GM18861 (cell line): ENCODE measurements at regions not wholly inside any gene's neighbourhood (a gene's known extent, or its start where the extent isn't known, plus 50 kb on each side); places are given as distances from the start of the nearest gene placed in this dataset.
"Not testable (repeated sequence)": the region's sequence is repeated elsewhere in the genome, so short reads cannot be mapped to it uniquely, and the experiment has no call there.

ENCODE experiments used
- ATAC-seq: cut with Tn5 transposase; IDR thresholded peaks from one replicate; pipeline ENCODE4 v1.9.1; 2021; ENCODE audit not compliant: unreplicated experiment

GRCh38 chr15:95610945-95611344 is 719.6 kb upstream of the NR2F2 start:
- ATAC-seq: no peak

GRCh38 chr15:95615436-95615835 is 715.1 kb upstream of the NR2F2 start:
- ATAC-seq: no peak

- no peak for ATAC-seq
Observed at GRCh38 chr15:95616306-95616705, 714.2 kb upstream of the NR2F2 start.

GRCh38 chr15:95620934-95621579 is 709.4 kb upstream of the NR2F2 start:
- ATAC-seq: no peak

- ATAC-seq: no peak
Observed at GRCh38 chr15:95622843-95623242, 707.7 kb upstream of the NR2F2 start.

GRCh38 chr15:95624100-95624499 is 706.4 kb upstream of the NR2F2 start:
- ATAC-seq: no peak

- ATAC-seq: no peak
Observed at GRCh38 chr15:95624616-95625361, 705.7 kb upstream of the NR2F2 start.

DNA sequence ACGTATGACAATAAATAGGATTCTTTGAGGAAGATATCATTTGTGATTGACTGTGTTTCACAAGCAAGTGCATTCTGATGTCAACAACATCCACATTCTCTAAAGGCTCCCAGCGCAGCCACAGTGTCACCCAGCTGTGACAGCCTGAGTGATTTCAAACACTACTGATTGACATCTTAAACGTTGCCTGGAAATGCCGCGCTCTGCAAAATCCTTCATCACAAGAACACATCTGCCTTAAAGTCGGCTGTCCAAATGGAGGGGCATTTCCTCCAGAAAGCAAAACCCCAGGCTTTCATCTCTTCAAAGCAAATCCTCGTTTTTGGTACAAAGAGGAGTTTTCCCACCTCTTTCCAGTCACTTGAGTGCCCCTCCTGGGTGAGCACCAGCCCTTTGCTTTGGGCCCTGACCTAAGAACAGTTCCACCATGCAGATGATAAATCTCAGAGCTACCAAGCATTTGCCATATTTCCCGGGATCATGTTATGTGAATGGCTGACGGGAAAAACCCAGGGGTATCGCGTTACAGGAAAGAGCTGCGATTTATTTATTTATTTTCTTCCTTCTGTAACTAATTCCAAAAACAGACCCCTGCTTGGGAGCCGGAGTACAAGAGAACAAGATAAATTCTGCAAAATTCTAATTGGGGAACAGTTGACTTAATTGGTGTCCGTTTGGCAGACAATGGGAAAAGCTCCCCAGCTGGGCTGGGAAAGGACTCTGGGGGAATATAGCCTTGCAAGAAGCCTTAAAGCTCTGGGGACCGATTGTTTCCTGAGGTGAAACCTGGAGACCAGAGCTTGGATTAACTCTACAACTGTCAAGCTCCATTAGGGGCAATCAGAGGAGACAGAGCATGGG is 703.8 kb upstream of the NR2F2 start:
- ATAC-seq: no peak

GRCh38 chr15:95629503-95630168 is 700.9 kb upstream of the NR2F2 start:
- ATAC-seq: no peak

- no peak for ATAC-seq
Observed at GRCh38 chr15:95630683-95631082, 699.8 kb upstream of the NR2F2 start.

- no peak for ATAC-seq
Observed at GRCh38 chr15:95635666-95636065, 694.8 kb upstream of the NR2F2 start.

DNA sequence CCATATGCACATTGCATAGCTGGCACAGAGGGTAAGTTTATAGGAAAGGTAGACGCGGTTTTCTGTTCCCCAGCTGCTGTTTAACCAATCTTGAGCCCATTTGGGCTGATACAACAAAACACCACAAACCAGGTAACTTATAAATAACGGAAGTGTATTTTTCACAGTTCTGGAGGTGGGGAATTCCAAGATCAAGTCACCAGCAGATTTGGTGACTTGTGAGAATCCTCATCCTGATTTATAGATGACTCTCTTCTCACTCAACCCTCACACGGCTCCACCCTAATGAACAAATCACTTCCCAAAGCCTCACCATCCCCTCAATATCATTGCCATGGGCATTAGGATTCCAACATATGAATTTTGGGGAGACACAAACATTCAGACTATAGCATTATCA is 694.4 kb upstream of the NR2F2 start:
- no peak for ATAC-seq

- ATAC-seq: not testable (repeated sequence)
Observed at GRCh38 chr15:95637234-95637633, 693.3 kb upstream of the NR2F2 start.

DNA sequence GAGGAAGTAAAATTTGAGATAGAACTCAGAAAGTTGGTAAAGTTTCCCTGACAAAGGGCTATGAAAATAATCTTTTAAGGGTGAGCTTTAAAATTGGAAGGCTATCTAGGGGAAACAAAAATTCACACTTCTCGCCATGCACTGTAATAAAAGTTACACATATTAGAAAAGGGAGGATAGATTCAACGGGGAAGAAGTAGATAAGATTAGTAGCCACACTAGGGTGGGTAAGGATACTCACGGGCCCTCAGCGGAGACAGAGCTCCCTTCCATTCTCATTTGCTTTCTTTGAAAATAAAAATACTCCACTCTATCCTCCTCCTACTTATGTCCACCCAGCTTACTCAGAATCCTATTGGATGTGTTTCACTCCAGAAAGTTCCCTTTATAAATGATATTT is 691.3 kb upstream of the NR2F2 start:
- ATAC-seq: no peak

- ATAC-seq: no peak
Observed at GRCh38 chr15:95644100-95644875, 686.2 kb upstream of the NR2F2 start.

DNA sequence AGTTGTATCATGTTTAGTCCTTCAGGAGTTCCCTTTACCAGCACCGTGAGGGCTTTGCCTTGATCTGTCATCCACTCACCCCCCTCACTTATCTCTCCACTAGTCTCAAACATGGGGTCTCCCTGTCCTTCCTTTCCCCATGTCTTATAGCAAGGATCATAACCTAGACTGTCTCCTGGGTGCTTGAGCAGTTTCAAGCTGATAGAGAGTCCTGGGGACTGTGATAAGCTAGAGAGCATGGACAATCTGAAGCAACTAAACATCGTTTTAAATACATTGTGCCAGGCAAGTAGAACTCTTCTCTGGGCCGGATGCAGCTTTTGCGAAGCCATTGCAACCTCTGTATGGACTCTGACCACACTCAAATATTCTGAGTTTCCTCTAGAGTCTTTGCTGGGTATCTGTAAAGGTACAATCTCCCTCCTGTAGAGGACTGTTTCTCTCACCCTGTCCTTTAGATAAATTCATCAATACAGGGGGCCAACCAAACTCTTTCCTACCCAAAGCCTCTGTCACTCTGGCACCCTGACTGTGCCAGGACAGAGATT is 684.6 kb upstream of the NR2F2 start:
- no peak for ATAC-seq

DNA sequence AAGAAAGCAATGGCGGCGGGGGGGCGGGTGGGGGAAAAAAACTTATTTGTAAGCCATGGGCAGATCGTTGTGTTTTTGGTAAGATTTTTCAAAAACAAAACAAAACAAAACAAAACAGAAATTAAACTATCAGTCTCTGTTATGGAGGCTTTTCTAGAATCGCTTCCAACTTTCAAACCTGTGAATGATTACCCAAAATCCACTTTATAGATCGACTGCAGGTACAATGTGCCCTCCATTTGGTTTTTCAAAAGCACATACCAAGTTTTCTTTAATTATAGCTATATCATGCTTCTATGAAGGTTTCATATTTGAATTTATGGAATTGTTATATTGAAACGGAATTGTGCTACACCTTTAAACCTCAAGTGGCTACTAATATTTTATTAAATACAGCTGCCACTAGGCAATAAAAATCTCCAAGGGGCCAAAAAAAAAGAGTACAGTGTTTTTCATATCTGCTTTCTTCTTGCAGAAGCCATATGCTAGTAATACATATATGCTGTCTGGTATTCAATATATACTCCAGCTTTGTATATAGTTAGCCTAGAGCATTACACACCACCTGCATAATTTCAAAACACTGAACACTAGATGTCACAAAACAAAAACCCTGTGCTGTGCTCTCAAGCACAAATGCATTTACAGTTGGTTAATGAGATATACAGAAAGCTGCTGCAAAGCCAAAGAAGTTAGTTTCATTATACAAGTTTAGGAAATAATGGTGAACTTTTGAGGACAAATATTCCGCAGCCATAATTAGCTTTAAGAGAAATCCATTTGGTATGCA is 683.8 kb upstream of the NR2F2 start:
- no peak for ATAC-seq

DNA sequence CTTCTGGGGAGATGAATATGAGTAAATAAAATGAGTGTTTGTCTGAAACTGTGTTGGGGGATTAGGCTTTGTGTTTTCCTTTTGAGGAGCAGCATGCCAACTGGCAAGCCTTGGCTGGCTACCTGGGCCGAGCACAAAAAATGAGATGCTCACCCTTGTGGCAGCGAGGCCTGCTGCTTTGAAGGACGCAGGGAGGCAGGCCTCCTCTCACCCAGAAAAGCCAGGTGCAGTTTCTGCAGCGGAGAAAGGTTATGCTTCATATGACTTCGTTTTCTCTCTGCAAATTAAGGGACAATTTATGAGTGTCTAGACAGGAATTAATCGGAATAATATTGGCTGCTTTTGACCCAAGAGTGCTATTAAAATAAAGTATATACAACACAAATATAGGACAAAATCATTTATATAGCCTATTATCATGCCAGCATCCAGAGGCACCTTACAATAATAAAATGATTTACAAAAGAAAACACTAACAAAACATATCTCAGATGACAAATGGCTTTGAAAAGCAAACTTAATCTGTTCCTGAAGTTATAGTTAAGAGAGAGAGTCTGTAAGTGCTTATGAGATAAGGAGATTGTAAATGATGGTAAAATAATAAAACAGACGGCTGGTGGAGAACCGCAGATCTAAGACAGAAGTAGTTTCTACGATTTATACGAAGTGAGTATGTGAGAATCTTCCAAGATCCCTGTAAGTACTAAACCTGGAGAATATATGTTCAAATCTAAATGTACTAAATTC is 682.8 kb upstream of the NR2F2 start:
- ATAC-seq: no peak

- ATAC-seq: no peak
Observed at GRCh38 chr15:95653361-95653805, 677.1 kb upstream of the NR2F2 start.
